CD14-positive monocyte (primary cell): ENCODE measurements at regions not wholly inside any gene's neighbourhood (a gene's known extent, or its start where the extent isn't known, plus 50 kb on each side); places are given as distances from the start of the nearest gene placed in this dataset.

Experiments
- DNase-seq, 3 donors: peaks; one replicate each; pipeline ENCODE4 v3.0.0-alpha.2; 2011 to 2022
- H2AFZ ChIP-seq: 2 replicates; pipeline ENCODE4 v1.6.0; 2012; ENCODE audit warnings: mild to moderate bottlenecking, low read depth, low read length, inconsistent platforms; ENCODE audit not compliant: insufficient read depth, poor library complexity, severe bottlenecking
- H3K27ac ChIP-seq, 2 donors: 1 replicate in 1 of 2; 2 replicates in 1 of 2; pipeline ENCODE4 v1.5.1; 2012 to 2013; ENCODE audit warnings: low read length in 2 of 2, control low read depth in 1 of 2, inconsistent platforms in 1 of 2, low read depth in 1 of 2, mild to moderate bottlenecking in 1 of 2
- H3K27me3 ChIP-seq, 2 donors: one replicate each; pipeline versions ENCODE4 v1.6.0 to v1.6.1; 2011 to 2013; ENCODE audit warnings: low read length in 2 of 2; ENCODE audit not compliant: control insufficient read depth in 2 of 2, insufficient read depth in 2 of 2
- H3K36me3 ChIP-seq, 2 donors: replicated peaks in 1 of 2; 1 replicate in 1 of 2; 2 replicates in 1 of 2; pipeline versions ENCODE4 v1.5.1 to v1.6.1; 2012 to 2013; ENCODE audit warnings: low read length in 2 of 2, control low read depth in 1 of 2, inconsistent platforms in 1 of 2, mild to moderate bottlenecking in 1 of 2; ENCODE audit not compliant: insufficient read depth in 2 of 2, control insufficient read depth in 1 of 2
- H3K4me1 ChIP-seq, 2 donors: 1 replicate in 1 of 2; 2 replicates in 1 of 2; pipeline versions ENCODE4 v1.5.1 to v1.6.1; 2012 to 2013; ENCODE audit warnings: low read length in 2 of 2, control low read depth in 1 of 2, inconsistent platforms in 1 of 2, mild to moderate bottlenecking in 1 of 2, moderate library complexity in 1 of 2; ENCODE audit not compliant: insufficient read depth in 2 of 2, control insufficient read depth in 1 of 2
- H3K4me2 ChIP-seq: replicated peaks from 2 replicates; pipeline ENCODE3; 2012; ENCODE audit warnings: low read length, moderate library complexity, mild to moderate bottlenecking; ENCODE audit not compliant: poor library complexity, severe bottlenecking; ENCODE audit errors: extremely low read depth
- H3K4me3 ChIP-seq, 3 experiments: fragments of 200-600 bp in 1 of 3; sonication (generic) in 1 of 3; replicated peaks in 1 of 3; 1 replicate in 2 of 3; 2 replicates in 1 of 3; pipeline ENCODE4 v1.5.1; 2011 to 2013; ENCODE audit warnings: low read length in 3 of 3, mild to moderate bottlenecking in 3 of 3, control low read depth in 2 of 3, low read depth in 2 of 3, inconsistent platforms in 1 of 3, moderate library complexity in 1 of 3
- H3K79me2 ChIP-seq: 2 replicates; pipeline ENCODE4 v1.6.0; 2012; ENCODE audit warnings: mild to moderate bottlenecking, control low read depth, inconsistent platforms, low read length, moderate library complexity; ENCODE audit not compliant: insufficient read depth
- H3K9ac ChIP-seq: 2 replicates; pipeline ENCODE4 v1.6.0; 2017; ENCODE audit warnings: low read length, mild to moderate bottlenecking; ENCODE audit not compliant: insufficient read depth, poor library complexity, severe bottlenecking
- H3K9me3 ChIP-seq, 2 donors: replicated peaks in 1 of 2; 1 replicate in 1 of 2; 2 replicates in 1 of 2; pipeline versions ENCODE4 v1.5.1 to v1.6.1; 2012 to 2013; ENCODE audit warnings: low read length in 2 of 2, control low read depth in 1 of 2; ENCODE audit not compliant: control insufficient read depth in 1 of 2, insufficient read depth in 1 of 2
- H4K20me1 ChIP-seq: 2 replicates; pipeline ENCODE4 v1.6.0; 2012; ENCODE audit warnings: mild to moderate bottlenecking, low read length, control low read depth, moderate library complexity; ENCODE audit not compliant: insufficient read depth
- H3K27ac Mint-ChIP-seq, 7 donors: one replicate each; pipeline ENCODE4 v1.8.0; 2020; ENCODE audit warnings: mild to moderate bottlenecking in 7 of 7, mixed read lengths in 7 of 7, moderate library complexity in 6 of 7, inconsistent platforms in 2 of 7
- H3K27me3 Mint-ChIP-seq, 3 donors: one replicate each; pipeline ENCODE4 v1.8.0; 2021 to 2022; ENCODE audit warnings: low read depth in 3 of 3, mild to moderate bottlenecking in 3 of 3, mixed read lengths in 3 of 3, moderate library complexity in 3 of 3, inconsistent platforms in 1 of 3
- H3K36me3 Mint-ChIP-seq, 2 donors: one replicate each; pipeline ENCODE4 v1.8.0; 2020; ENCODE audit warnings: mixed read lengths in 2 of 2, inconsistent platforms in 1 of 2, mild to moderate bottlenecking in 1 of 2
- H3K4me1 Mint-ChIP-seq: one replicate; pipeline ENCODE4 v1.8.0; 2020; ENCODE audit warnings: mild to moderate bottlenecking, mixed read lengths
- H3K4me3 Mint-ChIP-seq, 2 donors: one replicate each; pipeline ENCODE4 v1.8.0; 2020; ENCODE audit warnings: mild to moderate bottlenecking in 2 of 2, mixed read lengths in 2 of 2, moderate library complexity in 1 of 2
- H3K9me3 Mint-ChIP-seq, 7 donors: one replicate each; pipeline ENCODE4 v1.8.0; 2020 to 2022; ENCODE audit warnings: mixed read lengths in 7 of 7, mild to moderate bottlenecking in 6 of 7, moderate library complexity in 6 of 7, inconsistent platforms in 2 of 7
- CTCF ChIP-seq: fragments of 200-600 bp; IDR thresholded peaks from one replicate; pipeline ENCODE4 v1.8.0; 2022; ENCODE audit warnings: antibody characterized with exemption, mild to moderate bottlenecking
- WGBS: methylation state at CpG from one replicate; pipeline ENCODE4 v1.1.5; 2013; ENCODE audit warnings: missing lambda C conversion rate; ENCODE audit not compliant: insufficient coverage; 5-methylcytosine and 5-hydroxymethylcytosine counted together
- intact Hi-C, 2 donors: fragments of 100-400 bp; cut with micrococcal nuclease; formaldehyde crosslinking; loops; one replicate each; pipeline versions ENCODE4 v1.15.0 to v1.15.1; 2023

GRCh38 chr2:173797586-173798263 lies 167.4 kb downstream of the SP3 start:
- Mint-ChIP-seq H3K9me3 (peaks cover 0 to 6% (median 0%) of the 10 kb centered on the region in 7 donors), H3K4me3 (no peak overlapping the region), H3K4me1 (no peaks in the 10 kb centered on the region), H3K27me3 (peaks cover 6 to 14% (median 6%) of the 10 kb centered on the region in 3 donors), H3K36me3 (no peaks in the 10 kb centered on the region), H3K27ac (peak overlapping the region in 1 of 7 donors; percentile 40)
- no peaks in the 10 kb centered on the region for H3K79me2 ChIP-seq
- H2AFZ ChIP-seq: no peak overlapping the region
- H3K9me3 ChIP-seq: no peaks in the 10 kb centered on the region
- H3K4me3 ChIP-seq: no peak overlapping the region
- no peaks in the 10 kb centered on the region for H3K36me3 ChIP-seq
- H3K27ac ChIP-seq: no peak overlapping the region
- intact Hi-C loops: no loop called here
- H3K4me1 ChIP-seq: no peaks in the 10 kb centered on the region
- H4K20me1 ChIP-seq: no peaks in the 10 kb centered on the region
- no peak overlapping the region for H3K4me2 ChIP-seq
- peaks cover under 1 to 2% of the 10 kb centered on the region in 2 donors for H3K27me3 ChIP-seq
- TF ChIP-seq CTCF: no peak
- DNase-seq: no peak
- WGBS: 89% methylated on average over 1 of the region's 4 CpGs
- H3K9ac ChIP-seq: no peak overlapping the region

- H3K36me3 Mint-ChIP-seq: no peaks in the 10 kb centered on the region
- H3K9me3 ChIP-seq: no peaks in the 10 kb centered on the region
- no peaks in the 10 kb centered on the region for H4K20me1 ChIP-seq
- no peaks in the 10 kb centered on the region for H3K79me2 ChIP-seq
- no peaks in the 10 kb centered on the region for H3K4me1 Mint-ChIP-seq
- intact Hi-C loops: no loop called here
- no peak overlapping the region for H3K27ac ChIP-seq
- H3K4me3 ChIP-seq: no peak overlapping the region
- no peak for TF ChIP-seq CTCF
- no peak overlapping the region for H3K4me3 Mint-ChIP-seq
- peaks cover 0 to 10% (median 0%) of the 10 kb centered on the region in 7 donors for H3K9me3 Mint-ChIP-seq
- H3K4me1 ChIP-seq: no peaks in the 10 kb centered on the region
- H3K27me3 Mint-ChIP-seq: peaks cover 8 to 15% (median 9%) of the 10 kb centered on the region in 3 donors
- no peak overlapping the region for H3K27ac Mint-ChIP-seq
- no peak overlapping the region for H3K9ac ChIP-seq
- H2AFZ ChIP-seq: no peak overlapping the region
- H3K27me3 ChIP-seq: no peaks in the 10 kb centered on the region
- DNase-seq: no peak
- no peaks in the 10 kb centered on the region for H3K36me3 ChIP-seq
- H3K4me2 ChIP-seq: no peak overlapping the region
These were observed 162.7 kb downstream of the SP3 start for GRCh38 chr2:173802518-173802917.
